ENCODE measurements at regions not wholly inside any gene's neighbourhood (a gene's known extent, or its start where the extent isn't known, plus 50 kb on each side); places are given as distances from the start of the nearest gene placed in this dataset.
"Not testable (repeated sequence)": the region's sequence is repeated elsewhere in the genome, so short reads cannot be mapped to it uniquely, and the experiment has no call there.

GRCh38 chr16:66190411-66190810 is 176.1 kb upstream of the CDH5 start:
- DNase-seq (ENCODE audit: extremely low read depth in 1 of 11, low read depth in 9 of 11, low spot score in 4 of 11) = no peak

GRCh38 chr16:66189951-66190350 is 176.5 kb upstream of the CDH5 start:
- DNase-seq (ENCODE audit: extremely low read depth in 1 of 11, low read depth in 9 of 11, low spot score in 4 of 11) = no peak

- DNase-seq (ENCODE audit: extremely low read depth in 1 of 11, low read depth in 9 of 11, low spot score in 4 of 11) = peak in 10 of 11 donors; percentile 29 to 72 (median 38)
Measured at GRCh38 chr16:66188917-66189725, 177.4 kb upstream of the CDH5 start.

GRCh38 chr16:66186251-66186785 is 180.2 kb upstream of the CDH5 start:
- no peak for DNase-seq (ENCODE audit: extremely low read depth in 1 of 11, low read depth in 9 of 11, low spot score in 4 of 11)

- no peak for DNase-seq (ENCODE audit: extremely low read depth in 1 of 11, low read depth in 9 of 11, low spot score in 4 of 11)
Measured at GRCh38 chr16:66182592-66182991, 183.9 kb upstream of the CDH5 start.

GRCh38 chr16:66176731-66177130 is 189.8 kb upstream of the CDH5 start:
- no peak for DNase-seq (ENCODE audit: extremely low read depth in 1 of 11, low read depth in 9 of 11, low spot score in 4 of 11)

GRCh38 chr16:66176111-66176510 is 190.4 kb upstream of the CDH5 start:
- DNase-seq (ENCODE audit: extremely low read depth in 1 of 11, low read depth in 9 of 11, low spot score in 4 of 11) = no peak

GRCh38 chr16:66175636-66176035 is 190.9 kb upstream of the CDH5 start:
- DNase-seq (ENCODE audit: extremely low read depth in 1 of 11, low read depth in 9 of 11, low spot score in 4 of 11) = no peak

- no peak for DNase-seq (ENCODE audit: extremely low read depth in 1 of 11, low read depth in 9 of 11, low spot score in 4 of 11)
Measured at GRCh38 chr16:66175058-66175457, 191.4 kb upstream of the CDH5 start.

- DNase-seq (ENCODE audit: extremely low read depth in 1 of 11, low read depth in 9 of 11, low spot score in 4 of 11) = not testable (repeated sequence)
Measured at GRCh38 chr16:66173796-66174195, 192.7 kb upstream of the CDH5 start.

GRCh38 chr16:66173181-66173580 is 193.3 kb upstream of the CDH5 start:
- DNase-seq (ENCODE audit: extremely low read depth in 1 of 11, low read depth in 9 of 11, low spot score in 4 of 11) = not testable (repeated sequence)

- DNase-seq (ENCODE audit: extremely low read depth in 1 of 11, low read depth in 9 of 11, low spot score in 4 of 11) = no peak
Measured at GRCh38 chr16:66172463-66172862, 194.0 kb upstream of the CDH5 start.

- DNase-seq (ENCODE audit: extremely low read depth in 1 of 11, low read depth in 9 of 11, low spot score in 4 of 11) = no peak
Measured at GRCh38 chr16:66171578-66171977, 194.9 kb upstream of the CDH5 start.

GRCh38 chr16:66170989-66171388 is 195.5 kb upstream of the CDH5 start:
- no peak for DNase-seq (ENCODE audit: extremely low read depth in 1 of 11, low read depth in 9 of 11, low spot score in 4 of 11)

GRCh38 chr16:66169817-66170216 is 196.7 kb upstream of the CDH5 start:
- no peak for DNase-seq (ENCODE audit: extremely low read depth in 1 of 11, low read depth in 9 of 11, low spot score in 4 of 11)

- DNase-seq (ENCODE audit: extremely low read depth in 1 of 11, low read depth in 9 of 11, low spot score in 4 of 11) = no peak
Measured at GRCh38 chr16:66168777-66169176, 197.7 kb upstream of the CDH5 start.

GRCh38 chr16:66167564-66168291 is 198.8 kb upstream of the CDH5 start:
- DNase-seq (ENCODE audit: extremely low read depth in 1 of 11, low read depth in 9 of 11, low spot score in 4 of 11) = no peak

GRCh38 chr16:66166490-66166889 is 200.0 kb upstream of the CDH5 start:
- no peak for DNase-seq (ENCODE audit: extremely low read depth in 1 of 11, low read depth in 9 of 11, low spot score in 4 of 11)

GRCh38 chr16:66165879-66166278 is 200.6 kb upstream of the CDH5 start:
- DNase-seq (ENCODE audit: extremely low read depth in 1 of 11, low read depth in 9 of 11, low spot score in 4 of 11) = no peak

- DNase-seq (ENCODE audit: extremely low read depth in 1 of 11, low read depth in 9 of 11, low spot score in 4 of 11) = no peak
Measured at GRCh38 chr16:66164581-66165247, 201.8 kb upstream of the CDH5 start.

Data from renal cortex interstitium (tissue), 11 donors.